ENCODE measurements at regions not wholly inside any gene's neighbourhood (a gene's known extent, or its start where the extent isn't known, plus 50 kb on each side); places are given as distances from the start of the nearest gene placed in this dataset.

DNA sequence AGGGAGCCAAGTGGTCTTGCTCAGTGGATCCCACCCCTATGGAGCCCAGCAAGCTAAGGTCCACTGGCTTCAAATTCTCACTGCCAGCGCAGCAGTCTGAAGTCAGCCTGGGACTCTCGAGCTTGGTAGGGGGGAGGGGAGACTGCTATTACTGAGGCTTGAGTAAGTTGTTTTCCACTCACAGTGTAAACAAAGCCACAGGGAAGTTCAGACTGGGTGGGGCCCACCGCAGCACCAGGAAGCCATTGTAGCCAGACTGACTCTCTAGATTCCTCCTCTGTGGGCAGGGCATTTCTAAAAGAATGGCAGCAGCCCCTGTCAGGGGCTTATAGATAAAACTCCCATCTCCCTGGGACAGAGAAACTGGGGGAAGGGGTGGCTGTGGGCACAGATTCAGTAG lies 721.0 kb upstream of the NDST4 start:
- DNase-seq: no peak
- peak; percentile 73 for ATAC-seq
- intact Hi-C loops (cut with DNase I, micrococcal nuclease): no loop called here

DNA sequence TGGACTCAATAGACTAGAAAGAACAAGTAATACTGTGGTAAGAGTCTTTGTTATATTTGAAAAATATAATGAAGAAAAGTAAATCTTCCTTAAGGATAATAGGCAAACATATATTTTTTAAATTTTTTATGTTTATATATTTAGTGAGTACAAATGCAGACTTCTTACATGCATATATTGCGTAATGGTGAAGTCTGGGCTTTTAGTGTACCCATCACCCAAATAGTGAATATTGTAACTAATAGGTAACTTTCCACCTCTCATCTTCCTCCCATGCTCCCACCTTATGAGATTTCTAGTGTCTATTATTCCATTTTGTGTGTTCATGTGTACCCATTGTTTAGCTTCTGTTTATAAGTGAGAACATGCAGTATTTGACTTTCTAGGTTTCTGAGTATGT lies 711.2 kb upstream of the NDST4 start:
- intact Hi-C loops (cut with DNase I, micrococcal nuclease): no loop called here
- ATAC-seq: no peak
- no peak for DNase-seq

DNA sequence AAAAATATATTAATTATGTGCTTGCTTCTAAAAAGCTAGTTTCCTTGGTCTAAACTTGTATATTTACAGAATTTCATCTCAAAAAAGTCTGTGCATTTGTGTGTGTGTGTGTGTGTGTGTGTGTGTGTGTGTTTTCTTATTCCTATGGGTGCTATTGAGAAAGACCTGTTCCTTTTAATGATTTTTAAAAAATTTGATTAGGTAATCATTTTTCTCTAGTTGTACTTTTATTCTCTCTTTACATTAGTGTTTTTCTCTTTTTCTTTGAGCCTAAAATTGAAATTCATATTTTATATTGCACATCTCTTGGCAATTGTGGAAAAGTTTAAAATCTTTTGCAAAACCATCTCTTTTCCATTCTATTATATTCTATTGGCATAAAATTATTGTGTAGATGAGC lies 690.4 kb upstream of the NDST4 start:
- intact Hi-C loops (cut with DNase I, micrococcal nuclease): no loop called here
- ATAC-seq (no peak), DNase-seq (no peak)

DNA sequence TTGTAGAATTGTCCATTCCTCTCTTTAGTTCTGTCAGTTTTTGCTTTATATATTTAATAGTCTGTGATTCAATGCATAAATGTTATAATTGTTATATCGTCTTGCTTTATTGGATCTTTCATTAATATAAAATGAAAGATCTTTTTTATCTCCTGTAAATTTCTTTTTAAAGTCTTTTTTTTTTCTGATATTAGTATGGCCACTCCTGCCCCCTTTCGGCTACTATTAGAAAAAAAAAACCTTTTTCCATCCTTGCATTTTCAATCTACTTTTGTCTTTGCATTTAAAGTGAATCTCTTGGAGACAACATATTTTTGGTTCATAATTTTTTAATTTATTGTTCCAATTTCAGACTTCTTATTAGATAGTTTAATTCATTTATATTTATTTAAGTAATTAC lies 677.4 kb upstream of the NDST4 start:
- no peak for DNase-seq
- ATAC-seq: no peak
- intact Hi-C loops (cut with DNase I, micrococcal nuclease): no loop called here

DNA sequence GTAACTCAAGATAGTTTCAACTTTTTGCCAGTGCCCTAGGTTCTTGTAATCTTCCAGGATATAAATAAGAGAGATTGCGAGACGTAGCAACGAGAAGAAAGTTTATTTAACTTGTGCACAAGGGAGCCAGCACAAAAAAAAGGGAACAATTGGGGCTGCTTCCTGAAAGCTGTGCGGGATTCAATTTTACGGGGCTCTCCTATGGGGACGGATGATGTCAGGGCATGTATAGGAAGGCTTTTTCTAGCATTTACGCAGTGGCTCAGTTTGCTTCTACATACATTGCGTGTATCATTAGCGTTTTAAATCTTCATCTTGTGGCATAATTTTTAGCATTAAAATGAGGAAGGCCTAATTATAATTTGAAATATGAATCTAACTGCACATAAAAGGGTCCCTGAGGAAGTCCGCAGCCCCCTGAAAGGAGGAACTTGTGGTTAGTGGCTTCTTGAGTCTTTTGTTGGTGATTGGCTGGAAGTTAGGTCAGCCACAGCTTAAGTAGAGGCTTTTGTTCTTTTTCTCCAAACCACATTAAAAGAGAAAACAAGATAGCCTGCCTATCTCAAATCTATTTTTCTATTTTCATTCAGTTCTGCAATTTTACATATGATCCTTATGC lies 668.2 kb upstream of the NDST4 start:
- ATAC-seq: no peak
- intact Hi-C loops (cut with DNase I, micrococcal nuclease): no loop called here
- no peak for DNase-seq

DNA sequence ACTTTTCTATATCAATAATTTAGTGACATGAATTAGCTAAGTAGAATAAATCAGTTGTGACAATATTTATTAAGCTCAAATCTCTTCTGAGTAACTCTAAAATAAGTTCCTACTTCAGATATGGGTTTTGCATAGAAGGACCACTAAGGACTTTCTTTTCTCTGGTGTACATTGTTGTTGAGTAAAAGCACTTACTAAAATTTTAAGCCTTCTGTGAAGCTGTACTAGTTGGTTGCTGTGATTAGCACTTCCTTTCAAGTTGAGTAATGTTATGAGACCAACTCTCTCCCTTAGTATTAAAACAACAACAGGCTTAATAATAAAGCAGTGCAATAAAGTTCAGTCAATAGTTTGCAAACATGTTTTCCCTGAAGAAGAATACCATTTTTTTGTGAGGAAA lies 667.4 kb upstream of the NDST4 start:
- ATAC-seq (no peak), DNase-seq (no peak)
- intact Hi-C loops (cut with DNase I, micrococcal nuclease): no loop called here

DNA sequence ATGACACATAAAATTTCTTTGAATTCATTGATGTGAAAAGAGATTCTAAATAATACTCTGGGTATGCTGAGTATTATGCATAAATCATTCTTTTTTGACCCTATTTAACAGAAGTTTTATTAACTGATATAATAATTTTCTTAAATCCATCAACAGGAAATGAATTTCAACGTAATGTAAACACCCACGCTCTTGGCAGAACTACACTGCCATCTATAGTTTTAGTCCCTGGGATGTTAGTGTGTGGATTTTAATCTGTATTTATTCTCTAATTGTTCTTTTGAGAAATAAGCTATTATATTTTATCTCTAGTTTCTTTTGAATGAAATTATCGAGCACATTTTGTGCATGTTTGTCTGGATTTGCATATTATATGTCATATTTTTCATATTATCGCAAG lies 666.8 kb upstream of the NDST4 start:
- no peak for ATAC-seq
- intact Hi-C loops (cut with DNase I, micrococcal nuclease): no loop called here

DNA sequence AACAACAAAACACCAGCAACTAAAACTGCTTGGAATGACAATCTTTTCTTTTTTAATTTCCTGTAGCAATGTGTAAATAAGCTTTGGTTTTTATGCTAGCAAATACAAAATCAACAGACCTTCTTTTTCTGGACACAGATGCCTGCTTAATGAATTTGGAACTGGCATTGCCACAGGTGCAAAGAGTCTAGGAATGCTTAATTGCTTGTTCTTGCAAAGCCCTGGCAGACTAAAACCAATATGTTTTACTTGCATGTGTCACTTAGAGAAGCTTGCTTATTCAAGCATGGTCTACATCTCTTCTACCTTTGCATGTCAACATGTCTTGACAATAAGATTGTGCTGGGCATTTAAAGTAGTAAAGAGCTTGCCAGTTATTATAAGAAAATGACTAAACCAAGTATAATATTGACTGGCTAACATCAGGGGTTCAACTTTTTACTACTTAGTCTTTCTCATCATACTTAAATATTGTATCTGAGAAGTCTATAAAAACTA lies 656.7 kb upstream of the NDST4 start:
- intact Hi-C loops (cut with DNase I, micrococcal nuclease): no loop called here
- ATAC-seq (no peak), DNase-seq (no peak)

More for the DNA sequence above, 666.8 kb upstream of the NDST4 start:
- no peak for DNase-seq

DNA sequence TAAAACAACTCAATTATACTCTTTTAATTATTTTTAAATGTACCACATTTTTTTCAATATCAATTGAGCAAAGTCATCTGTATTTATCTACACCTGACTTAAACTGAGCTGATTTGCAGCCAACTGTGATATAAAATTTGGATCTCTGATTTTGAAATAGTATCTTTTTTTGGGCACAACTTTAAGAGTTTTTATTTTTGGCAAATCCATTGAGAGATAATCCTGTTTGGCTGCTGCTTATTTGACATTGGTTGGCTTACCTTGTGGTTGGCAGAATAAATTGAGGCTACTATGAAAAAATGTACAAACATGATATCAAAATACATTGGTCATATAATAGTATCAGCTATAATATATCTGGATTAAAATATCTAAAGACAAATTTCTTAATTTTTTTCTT lies 656.0 kb upstream of the NDST4 start:
- ATAC-seq: no peak
- no peak for DNase-seq
- intact Hi-C loops (cut with DNase I, micrococcal nuclease): no loop called here

DNA sequence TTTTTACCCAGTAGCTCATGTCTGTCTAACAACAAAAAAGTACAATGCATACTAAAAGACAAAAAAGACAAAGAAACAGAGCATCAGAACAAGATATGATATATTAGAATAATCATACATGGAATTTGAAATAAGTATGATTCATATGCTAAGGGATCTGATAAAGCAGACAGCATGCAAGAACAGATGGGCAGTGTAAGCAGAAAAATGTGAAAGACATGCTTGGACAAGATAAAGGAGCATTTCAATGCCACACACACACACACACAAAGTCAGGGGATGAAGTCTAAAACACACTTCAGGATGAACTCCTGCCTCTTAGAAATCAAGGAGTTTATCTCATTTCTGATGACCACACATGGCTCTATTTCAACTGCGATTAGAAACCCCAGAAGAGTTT lies 649.6 kb upstream of the NDST4 start:
- intact Hi-C loops (cut with DNase I, micrococcal nuclease): no loop called here
- DNase-seq (no peak), ATAC-seq (no peak)

DNA sequence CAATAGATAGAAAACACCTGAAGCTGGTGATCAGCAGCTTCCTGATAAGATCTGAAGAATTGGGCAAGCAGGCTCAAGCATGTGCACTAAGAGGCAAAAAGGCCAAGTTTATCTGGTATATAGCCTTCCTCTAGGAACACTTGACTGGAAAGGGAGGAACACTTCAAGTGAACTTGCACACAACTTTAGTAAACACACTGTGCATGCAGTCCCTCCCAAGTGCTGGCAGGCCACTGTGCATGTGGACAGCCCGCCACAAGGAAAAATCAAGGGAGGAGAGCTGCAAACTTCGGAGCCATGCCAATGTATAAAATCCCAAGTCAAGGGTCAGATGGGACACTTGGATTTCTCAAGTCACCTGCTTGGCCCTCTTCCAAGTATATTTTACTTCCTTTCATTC lies 645.8 kb upstream of the NDST4 start:
- ATAC-seq: no peak
- no peak for DNase-seq
- intact Hi-C loops (cut with DNase I, micrococcal nuclease): no loop called here

DNA sequence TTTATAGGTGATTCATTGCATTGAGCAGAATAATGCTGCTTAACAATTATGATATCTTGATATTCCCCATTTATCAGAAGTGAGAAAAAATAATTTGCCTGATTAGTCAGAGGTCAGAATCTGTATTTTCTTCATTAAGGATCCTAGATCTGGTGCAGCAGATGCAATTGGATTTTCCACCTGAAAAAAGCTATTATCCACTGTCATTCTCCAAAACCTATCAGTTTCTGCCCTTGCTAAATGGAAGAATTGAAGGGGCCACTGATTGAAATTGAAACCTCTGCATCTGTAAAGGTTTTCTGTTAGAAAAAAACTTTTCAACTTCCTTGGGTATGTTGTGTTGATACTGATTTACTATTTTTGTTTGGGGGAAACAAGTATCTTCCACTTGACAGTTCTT lies 636.0 kb upstream of the NDST4 start:
- no peak for DNase-seq
- intact Hi-C loops (cut with DNase I, micrococcal nuclease): no loop called here
- no peak for ATAC-seq

DNA sequence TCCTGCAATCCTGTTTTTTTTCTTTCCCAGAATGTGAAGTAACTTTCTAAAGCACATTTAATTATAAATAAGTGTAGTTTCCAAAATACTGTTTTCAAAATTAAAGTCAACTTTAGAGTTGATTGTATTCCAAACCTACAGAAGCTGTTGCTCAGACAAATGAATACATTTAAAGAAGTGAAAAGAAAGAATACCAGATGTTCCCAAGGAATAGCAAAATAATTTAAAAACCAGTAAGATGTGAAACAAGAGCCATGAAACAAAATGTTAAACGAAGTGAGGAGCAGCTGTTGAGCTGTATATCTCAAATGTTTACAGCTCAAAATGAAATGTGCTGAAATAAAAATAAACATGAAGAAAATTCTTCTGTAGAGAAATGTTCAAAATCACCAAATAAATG lies 627.4 kb upstream of the NDST4 start:
- intact Hi-C loops (cut with DNase I, micrococcal nuclease): no loop called here
- DNase-seq: no peak
- no peak for ATAC-seq

DNA sequence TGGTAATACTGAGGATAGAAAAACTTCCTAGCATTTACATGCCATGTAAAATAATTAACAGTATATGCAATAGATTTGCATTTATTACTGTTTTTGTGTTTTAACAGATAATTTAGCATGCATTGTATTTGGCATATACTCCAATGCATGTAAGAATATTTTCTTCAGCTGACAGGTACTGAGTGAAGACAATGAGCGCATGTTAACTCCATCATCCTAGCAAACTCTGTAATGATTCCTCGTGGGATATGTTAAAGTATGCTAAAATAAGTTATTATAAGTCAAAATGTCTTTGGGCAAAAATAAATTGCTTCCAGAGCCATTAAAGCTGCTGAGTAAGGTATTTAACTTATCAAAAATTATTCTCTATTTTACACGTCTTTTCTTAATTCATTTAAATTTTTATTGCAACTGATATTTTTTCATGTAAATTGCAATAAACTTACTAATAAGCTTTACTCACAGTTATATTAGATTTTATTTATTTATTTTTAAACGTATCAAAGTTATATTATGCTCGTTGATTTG lies 616.4 kb upstream of the NDST4 start:
- intact Hi-C loops (cut with DNase I, micrococcal nuclease): no loop called here
- ATAC-seq (no peak), DNase-seq (no peak)

DNA sequence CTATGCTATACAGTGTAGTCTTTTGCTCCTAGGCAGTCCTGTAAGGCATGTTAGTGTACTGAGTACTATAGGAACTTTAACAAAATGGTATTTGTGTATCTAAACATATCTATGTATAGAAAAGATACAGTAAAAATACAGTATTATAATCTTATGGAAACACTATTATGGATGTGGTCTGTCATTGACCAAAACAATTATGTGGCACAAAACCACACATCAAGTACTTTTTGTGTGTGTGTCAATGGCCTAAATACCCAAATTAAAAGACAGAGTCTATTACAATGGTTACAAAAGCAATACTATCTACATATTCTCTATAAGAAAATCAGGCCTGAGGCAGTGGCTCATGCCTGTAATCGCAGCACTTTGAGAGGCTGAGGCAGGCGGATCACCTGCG lies 610.2 kb upstream of the NDST4 start:
- no peak for ATAC-seq
- no peak for DNase-seq
- intact Hi-C loops (cut with DNase I, micrococcal nuclease): no loop called here

DNA sequence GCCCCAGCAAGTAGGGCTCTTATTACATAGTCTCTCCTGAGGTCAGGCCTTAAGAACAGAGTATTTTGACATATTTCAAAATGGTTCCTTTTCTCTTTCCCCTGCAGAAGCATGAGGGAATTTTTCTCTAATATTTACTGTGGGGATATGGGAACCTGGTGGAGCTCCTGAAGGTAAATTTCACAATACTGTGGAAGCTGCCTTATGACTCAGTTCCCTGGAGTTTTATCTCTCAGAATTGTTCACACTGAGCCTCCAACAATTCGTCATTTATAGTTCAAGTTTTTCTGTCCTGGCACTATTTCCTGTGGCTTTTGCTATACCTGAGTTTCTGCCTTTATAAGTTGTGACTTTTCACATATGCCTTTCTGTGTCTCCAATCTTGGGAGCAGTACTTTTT lies 607.2 kb upstream of the NDST4 start:
- DNase-seq: no peak
- intact Hi-C loops (cut with DNase I, micrococcal nuclease): no loop called here
- no peak for ATAC-seq

DNA sequence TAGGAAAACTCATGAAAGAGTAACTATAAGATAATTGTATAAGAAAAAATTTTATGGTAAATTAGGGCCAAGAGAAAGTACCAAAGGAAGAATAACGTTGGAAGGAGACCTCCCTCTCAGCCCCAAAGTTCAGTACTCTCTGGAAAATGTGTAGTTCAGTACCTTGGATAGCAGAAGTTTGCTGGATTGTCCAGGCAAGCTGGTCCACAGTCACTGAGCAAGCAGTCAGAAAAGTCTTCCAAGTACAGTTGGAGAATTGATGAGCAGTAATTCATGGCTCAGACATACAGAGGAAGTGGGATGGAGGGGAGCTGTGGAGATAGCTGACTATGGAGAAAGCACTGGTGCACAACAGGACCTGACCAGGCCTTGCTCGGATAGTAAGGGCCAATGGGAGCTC lies 598.2 kb upstream of the NDST4 start:
- ATAC-seq (no peak), DNase-seq (no peak)
- intact Hi-C loops (cut with DNase I, micrococcal nuclease): no loop called here

DNA sequence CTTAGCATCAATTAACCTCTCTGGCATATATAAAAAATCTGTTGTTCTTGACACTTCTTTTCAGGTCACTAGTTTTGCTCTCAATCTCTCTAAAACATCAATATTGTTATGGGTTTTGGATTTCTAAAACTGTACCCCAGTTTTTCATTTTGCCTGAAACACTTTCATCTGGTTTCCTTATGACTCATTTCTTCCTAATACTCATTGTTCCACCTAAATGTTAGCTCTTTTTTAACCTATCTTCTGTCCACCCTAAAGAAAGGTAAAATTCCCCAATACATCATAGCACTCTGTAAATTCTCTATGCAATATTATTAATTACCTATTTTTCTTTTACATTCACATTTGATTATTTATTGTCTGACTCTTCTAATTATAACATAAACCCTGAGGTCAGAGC lies 575.5 kb upstream of the NDST4 start:
- intact Hi-C loops (cut with DNase I, micrococcal nuclease): no loop called here
- ATAC-seq (no peak), DNase-seq (no peak)

DNA sequence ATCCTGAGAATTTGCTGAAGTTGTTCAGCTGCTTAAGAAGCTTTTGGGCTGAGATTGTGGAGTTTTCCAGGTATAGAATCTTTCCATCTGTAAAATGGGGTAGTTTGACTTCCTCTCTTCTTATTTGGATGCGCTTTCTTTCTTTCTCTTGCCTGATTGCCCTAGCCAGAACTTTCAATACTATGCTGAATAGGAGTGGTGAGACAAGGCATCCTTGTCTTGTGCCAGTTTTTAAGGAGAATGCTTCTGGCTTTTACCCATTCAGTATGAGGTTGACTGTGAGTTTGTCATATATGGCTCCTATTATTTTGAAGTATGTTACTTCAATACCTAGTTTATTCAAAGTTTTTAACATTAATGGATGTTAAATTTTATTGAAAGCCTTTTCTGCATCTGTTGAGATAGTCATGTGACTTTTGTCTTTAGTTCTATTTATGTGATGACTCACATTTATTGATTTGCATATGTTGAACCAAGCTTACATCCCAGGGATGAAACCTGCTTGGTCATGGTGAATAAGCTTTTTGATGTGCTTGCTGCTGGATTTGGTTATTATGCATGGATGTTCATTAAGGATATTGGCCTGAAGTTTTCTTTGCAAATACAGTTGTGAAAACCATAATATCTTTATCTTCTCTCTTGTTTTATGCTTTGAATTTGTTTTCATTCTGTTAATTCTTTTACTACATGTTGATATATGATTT lies 573.8 kb upstream of the NDST4 start:
- DNase-seq (no peak), ATAC-seq (no peak)
- intact Hi-C loops (cut with DNase I, micrococcal nuclease): no loop called here

DNA sequence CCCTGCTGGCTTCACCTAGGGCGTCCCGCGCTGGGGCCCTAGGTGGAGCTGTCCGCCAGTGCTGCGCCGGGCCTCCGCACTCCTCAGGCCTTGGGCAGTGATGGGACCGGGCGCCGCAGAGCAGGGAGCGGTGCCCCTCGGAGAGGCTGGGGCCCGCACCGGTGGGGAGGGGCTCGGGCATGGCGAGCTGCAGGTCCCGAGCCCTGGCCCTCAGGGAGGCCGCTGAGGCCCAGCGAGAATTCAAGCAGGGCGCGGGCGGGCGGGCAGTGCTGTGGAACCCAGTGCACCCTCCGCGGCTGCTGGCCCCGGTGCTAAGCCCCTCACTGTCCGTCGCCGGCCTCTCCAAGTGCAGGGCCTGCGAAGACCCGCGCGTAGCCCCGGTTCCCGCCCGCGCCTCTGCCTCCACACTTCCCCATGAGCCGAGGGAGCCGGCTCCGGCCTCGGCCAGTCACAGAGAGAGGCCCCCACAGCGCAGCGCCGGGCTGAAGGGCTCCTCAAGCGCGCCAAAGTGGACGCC lies 565.1 kb upstream of the NDST4 start:
- intact Hi-C loops (cut with DNase I, micrococcal nuclease): no loop called here
- ATAC-seq: no peak
- no peak for DNase-seq

DNA sequence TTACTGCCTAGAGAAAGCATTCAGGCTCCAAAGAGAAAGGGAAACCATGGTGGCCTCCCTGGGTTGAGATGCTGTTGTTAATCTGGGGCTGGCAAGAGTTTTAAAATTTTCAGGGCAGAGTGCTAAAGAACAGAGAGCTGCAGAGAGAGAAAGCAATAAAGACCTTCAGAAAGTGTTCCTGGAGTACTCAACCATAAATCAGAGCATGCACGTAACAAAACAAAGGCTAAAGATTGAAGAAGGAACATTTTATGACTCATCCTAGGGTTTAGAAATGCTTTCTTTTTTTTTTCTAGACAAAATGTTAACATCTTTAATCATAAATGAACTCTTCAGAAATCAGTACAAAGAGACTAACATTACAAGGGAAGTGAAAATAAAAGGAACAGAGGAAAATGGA lies 562.3 kb upstream of the NDST4 start:
- ATAC-seq (no peak), DNase-seq (no peak)
- intact Hi-C loops (cut with DNase I, micrococcal nuclease): no loop called here
